Thyroid gland (tissue), 4 donors: ENCODE measurements at regions not wholly inside any gene's neighbourhood (a gene's known extent, or its start where the extent isn't known, plus 50 kb on each side); places are given as distances from the start of the nearest gene placed in this dataset.

Source experiments
- CTCF ChIP-seq, 6 experiments: fragments of 200-600 bp in 3 of 6; fragments of 450-650 bp in 3 of 6; sonication (generic) in 3 of 6; IDR thresholded peaks; one replicate each; pipeline ENCODE4 v1.5.1; 2016 to 2019; ENCODE audit warnings: antibody characterized with exemption in 6 of 6, mild to moderate bottlenecking in 2 of 6, inconsistent platforms in 1 of 6, moderate library complexity in 1 of 6
- POLR2A ChIP-seq, 2 donors: fragments of 450-650 bp; IDR thresholded peaks; one replicate each; pipeline ENCODE4 v1.6.1; 2017; ENCODE audit warnings: antibody characterized with exemption in 2 of 2, mild to moderate bottlenecking in 2 of 2, moderate library complexity in 1 of 2

GRCh38 chr1:218810306-218810705, 363.4 kb upstream of the LYPLAL1 start:
- TF ChIP-seq CTCF (IDR thresholded peaks at IDR 0.05): no peak
- TF ChIP-seq POLR2A (IDR thresholded peaks at IDR 0.05): no peak
